ENCODE measurements at regions not wholly inside any gene's neighbourhood (a gene's known extent, or its start where the extent isn't known, plus 50 kb on each side); places are given as distances from the start of the nearest gene placed in this dataset.
"Not testable (repeated sequence)": the region's sequence is repeated elsewhere in the genome, so short reads cannot be mapped to it uniquely, and the experiment has no call there.

GRCh38 chr5:27491746-27492439, 453.5 kb upstream of the CDH9 start:
- no peak for DNase-seq

- DNase-seq: no peak
Measured at GRCh38 chr5:27491047-27491446, 452.7 kb upstream of the CDH9 start.

- no peak for DNase-seq
Measured at GRCh38 chr5:27489701-27490100, 451.3 kb upstream of the CDH9 start.

DNA sequence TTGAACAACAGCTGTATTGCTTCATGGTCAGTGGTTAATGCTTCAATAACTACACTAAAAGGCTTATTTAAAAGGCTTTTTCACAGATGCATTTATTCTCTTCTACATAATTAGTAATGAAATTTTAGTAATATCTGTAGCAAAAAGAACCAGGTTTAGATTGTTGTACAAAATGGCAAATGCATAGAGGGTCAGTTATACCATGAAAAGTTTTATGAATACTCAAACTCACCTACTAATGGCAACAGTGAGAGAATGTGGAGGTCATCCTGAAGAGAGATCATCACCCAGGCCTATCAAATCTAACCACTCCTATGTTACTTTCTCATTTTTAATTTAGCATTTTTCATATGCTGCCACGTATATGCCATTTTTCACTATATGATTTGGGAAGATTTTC, 444.3 kb upstream of the CDH9 start:
- no peak for DNase-seq

DNA sequence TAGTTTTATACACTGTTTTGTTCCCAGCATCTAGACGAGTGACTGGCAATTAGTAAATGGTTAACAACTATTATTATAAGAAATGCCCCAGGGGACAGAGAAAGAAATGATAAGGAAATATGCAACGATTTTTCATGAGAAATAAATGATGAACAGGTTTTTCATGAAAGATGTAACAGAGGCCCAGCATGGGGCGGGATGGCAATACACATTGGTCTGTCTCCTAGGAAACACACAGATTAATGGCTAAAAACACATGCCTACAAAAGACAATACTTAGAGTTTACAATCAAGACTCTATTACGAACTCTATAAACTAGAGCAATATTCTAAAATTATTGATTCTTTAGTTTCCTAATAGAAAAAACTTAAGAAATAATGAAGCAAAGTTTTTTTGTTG, 441.5 kb upstream of the CDH9 start:
- no peak for DNase-seq

DNA sequence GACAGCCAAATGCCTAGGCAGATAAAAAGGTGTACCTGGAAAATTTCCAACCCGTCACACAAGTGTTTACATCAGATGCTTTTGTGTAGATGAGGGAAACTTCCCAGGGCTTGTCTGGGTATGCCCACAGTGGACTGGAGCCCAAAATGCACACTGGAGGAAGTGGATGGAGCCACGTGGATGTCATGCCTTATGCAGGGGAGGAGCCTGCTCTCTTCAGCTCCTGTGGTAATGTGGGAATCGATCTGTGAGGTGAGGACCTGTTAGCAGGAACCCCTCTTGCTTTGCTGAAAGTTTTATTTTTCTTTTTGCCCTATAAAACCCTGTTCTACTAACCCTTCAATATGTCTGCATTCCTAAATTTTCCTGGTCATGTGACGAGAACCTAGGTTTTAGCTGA, 439.2 kb upstream of the CDH9 start:
- no peak for DNase-seq

GRCh38 chr5:27476356-27476988, 438.1 kb upstream of the CDH9 start:
- no peak for DNase-seq

DNA sequence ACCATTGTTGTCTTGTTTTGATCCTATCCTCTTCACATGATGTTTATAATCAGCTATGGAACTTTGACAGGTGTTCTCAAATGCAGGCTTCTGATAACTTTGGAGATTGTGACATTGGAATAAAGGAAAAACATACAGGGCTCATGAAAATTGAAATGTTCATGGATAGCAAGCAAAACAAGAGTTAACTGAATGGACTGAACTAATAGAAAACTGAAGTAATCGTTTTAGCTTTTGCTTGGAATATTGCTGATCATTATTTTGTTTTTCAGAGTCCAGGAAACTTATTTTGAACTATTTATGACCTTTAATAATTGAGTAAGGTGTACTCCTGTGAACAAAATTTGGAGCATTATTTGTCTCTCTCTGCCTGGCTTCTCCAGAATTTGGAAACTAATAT, 436.7 kb upstream of the CDH9 start:
- DNase-seq: no peak

DNA sequence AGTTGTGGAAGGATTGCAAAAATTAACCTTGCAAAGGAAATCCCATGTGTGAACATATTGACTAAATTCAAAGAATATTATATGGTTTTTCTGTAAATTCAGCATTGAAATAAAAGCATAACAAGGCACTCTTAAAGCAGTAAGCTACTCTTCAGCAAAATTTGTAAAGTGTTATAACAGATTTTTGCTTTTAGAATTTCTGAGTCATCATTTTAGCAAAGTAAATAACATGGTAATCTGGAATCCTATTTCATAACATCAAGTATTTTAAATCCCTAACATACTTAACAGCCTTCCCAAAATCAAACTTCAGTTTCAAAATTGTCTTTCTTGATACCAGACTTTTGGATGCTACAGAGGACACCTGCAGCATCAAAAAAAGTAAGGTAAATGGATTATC, 436.0 kb upstream of the CDH9 start:
- no peak for DNase-seq

GRCh38 chr5:27474047-27474309, 435.6 kb upstream of the CDH9 start:
- DNase-seq: no peak

- DNase-seq: no peak
Measured at GRCh38 chr5:27473307-27474046, 435.1 kb upstream of the CDH9 start.

GRCh38 chr5:27472871-27473270, 434.5 kb upstream of the CDH9 start:
- DNase-seq: no peak

DNA sequence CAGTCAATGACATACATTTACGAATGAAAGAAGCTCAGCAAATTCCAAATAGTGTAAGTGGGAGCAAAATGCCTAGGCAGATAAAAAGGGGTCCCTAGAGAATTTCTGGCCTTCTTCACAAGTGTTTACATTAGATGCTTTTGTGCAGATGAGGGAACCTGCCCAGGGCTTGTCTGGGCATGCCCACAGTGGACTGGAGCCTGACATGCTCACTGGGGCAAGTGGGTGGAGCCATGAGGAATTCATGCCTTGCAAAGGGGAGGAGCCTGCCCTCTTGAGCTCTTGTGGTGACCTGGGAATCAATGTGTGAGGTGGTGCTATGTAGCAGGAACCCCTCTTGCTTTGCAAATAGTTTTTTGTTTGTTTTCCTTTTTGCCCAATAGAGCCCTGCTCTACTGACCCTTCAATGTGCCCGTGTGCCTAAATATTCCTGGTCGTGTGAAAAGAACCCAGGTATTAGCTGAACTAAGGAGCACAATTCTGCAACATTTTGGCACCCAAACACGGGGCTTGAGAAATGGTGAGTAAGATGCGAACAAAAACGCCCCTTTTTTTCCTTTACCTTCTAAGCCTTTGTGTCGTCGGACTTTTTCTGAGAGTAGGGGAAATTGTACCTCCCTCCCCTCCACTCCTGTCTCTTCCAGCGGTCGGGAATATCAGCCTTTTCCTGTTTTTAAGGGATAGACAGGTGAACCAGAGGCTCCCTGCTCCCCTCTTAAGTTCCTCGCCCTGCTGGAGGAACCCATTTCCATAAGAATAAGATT, 433.8 kb upstream of the CDH9 start:
- peak; percentile 10 for DNase-seq

DNA sequence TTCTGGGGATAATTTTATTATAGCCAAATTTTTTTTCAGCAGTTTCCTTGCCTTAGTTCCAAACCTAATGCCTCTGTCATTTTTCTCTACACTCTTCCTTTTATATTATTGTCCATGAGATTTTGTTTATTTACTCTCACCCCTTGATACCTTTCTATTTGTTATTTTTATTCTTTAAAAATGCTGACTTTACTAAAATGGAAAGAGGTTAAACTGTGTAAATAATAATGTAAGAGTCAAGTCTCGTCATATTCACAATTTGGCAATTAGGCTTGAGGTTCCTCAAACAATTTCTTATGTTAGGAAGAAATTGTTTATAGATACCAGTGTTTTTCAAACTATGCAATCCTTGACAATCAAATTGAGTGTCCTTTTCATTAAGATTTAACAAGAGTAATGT, 428.6 kb upstream of the CDH9 start:
- DNase-seq: no peak

- no peak for DNase-seq
Measured at GRCh38 chr5:27465140-27465539, 426.8 kb upstream of the CDH9 start.

DNA sequence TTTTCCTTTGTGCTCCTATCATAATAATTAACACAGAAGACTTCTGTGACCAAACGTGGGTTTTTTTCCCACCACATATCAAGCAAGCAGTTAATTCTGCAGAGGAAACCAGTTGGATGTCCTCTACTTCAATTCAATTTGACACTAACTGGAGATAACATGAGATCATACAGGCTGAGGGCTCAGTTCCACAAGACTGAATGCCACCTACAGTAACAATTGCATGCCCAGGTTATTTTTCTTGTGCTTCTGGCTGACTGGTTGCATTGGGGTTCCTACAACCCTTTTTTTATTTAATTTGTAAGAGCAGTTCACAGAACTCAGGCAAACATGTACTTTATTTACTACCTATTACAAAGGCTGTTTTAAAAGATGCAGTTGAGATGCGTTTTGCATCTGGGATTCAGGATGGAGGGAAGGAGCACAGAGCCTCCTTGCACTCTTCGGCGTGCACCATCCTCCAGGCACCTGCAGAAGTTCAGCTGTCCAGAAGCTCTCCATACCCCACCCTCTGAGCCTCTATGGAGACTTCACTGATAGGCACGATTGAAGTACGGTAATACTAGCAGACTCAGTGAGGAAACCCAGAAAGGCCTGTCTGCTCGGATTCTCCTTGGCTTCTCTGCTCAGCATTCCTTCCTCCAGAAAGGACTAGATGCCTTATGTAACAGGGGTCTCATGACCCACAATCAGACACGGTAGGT, 425.2 kb upstream of the CDH9 start:
- no peak for DNase-seq

DNA sequence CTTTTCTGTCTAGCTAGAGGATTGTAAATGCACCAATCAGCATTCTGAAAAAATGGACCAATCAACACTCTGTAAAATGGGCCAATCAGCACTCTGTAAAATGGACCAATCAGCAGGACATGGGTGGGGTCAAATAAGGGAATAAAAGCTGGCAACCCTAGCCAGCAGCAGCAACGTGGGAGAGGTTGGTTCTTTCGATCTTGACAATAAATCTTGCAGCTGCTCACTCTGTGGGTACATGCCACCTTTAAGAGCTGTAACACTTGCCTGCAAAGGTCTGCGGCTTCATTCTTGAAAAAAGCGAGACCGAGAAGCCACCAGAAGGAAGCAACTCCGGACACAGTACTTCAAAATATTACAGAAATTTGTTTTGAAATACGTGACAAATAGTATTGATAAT, 424.6 kb upstream of the CDH9 start:
- no peak for DNase-seq

DNA sequence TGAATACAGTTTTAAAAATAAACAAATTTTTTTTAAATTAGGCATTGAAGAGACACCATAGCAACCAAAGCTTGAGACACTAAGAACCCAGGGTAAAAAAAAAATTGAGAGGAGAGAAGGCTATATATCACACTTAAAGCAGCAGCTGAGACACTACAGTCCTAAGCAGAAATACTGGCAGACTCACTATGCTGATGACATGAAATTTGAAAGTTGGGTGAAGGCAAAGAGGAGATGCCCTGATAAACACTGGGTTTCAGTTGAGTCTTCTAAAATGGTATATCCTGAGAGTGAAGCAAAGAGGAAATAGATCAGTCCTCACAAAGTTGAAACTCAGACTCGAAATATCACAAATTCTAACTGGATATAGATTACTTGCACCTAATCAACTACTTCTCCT, 419.9 kb upstream of the CDH9 start:
- DNase-seq: no peak

DNA sequence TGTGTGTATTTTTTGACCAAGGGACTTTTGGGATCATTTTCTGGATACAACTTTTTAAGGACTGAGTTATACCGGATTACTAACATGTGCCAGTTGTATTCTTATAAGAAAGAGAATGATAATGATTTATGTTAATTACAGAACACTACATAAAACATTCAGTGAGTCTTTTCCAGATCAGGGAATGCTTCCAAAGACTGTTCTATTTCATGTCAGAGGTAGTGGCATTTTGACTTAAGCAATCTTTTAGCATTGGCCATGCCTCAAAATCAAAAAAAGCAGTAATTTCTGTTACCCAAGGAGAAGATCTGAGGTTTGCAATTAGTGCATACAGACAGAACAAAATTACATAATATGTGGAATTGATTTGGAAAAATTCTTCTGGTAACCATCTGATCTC, 413.0 kb upstream of the CDH9 start:
- no peak for DNase-seq

DNA sequence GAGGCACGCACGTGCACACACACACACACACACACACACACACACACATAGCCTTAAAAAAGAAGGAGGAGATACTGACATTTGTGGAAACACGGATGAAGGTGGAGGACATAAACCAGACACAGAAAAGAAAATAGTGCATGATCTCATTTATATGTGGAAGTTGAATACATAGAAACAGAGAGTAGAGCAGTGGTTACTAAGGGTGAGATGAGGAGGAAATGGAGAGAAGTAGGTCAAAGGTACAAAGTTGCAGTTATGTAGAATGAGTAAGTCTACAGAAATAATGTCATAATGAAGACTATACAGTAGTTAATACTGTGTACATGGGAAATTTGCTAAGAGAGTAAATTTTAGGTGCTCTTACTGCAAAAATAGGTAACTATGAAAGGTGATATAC, 412.2 kb upstream of the CDH9 start:
- no peak for DNase-seq

GRCh38 chr5:27439383-27439782, 401.0 kb upstream of the CDH9 start:
- not testable (repeated sequence) for DNase-seq

- DNase-seq: peak; percentile 4
Measured at GRCh38 chr5:27437594-27438200, 399.3 kb upstream of the CDH9 start.

DNA sequence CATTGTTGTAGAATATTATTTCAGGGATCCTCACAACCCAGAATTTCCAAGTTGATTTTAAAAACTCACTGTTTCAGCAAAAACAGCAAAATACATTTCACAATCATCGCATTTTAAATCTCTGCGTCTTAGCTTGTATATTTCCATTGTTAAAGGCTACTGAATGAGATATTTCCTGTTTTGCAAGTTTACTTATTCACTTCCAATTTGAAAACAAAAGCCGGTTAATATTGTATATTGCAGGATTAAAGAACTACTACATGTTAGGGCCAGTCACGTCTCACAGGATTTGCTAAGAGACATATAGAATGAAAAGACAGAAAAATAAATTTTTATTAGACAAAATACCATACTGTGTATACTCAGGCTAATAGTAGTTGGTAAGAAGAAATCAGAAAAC, 395.9 kb upstream of the CDH9 start:
- no peak for DNase-seq
